ENCODE measurements at regions not wholly inside any gene's neighbourhood (a gene's known extent, or its start where the extent isn't known, plus 50 kb on each side); places are given as distances from the start of the nearest gene placed in this dataset.

- DNase-seq = no peak
- peaks cover 0 to 14% (median 0%) of the 10 kb centered on the region in 7 donors for H3K27me3 ChIP-seq (replicated peaks in 1 of 7)
- H3K9me3 ChIP-seq = peaks cover 0 to 9% (median 2%) of the 10 kb centered on the region in 8 donors
- 96 to 98% (median 98%) methylated on average over 28 of the region's 28 CpGs for whole genome bisulfite sequencing, 5 donors
- H3K36me3 ChIP-seq = no peaks in the 10 kb centered on the region
- no peaks in the 10 kb centered on the region for H3K4me1 ChIP-seq
- H3K4me3 ChIP-seq = no peak overlapping the region
- H3K27ac ChIP-seq = no peak overlapping the region
- intact Hi-C loops (cut with DNase I; ENCODE audit: low total_unique reads) = no loop called here
- no peak for TF ChIP-seq POLR2A (IDR thresholded peaks at IDR 0.05)
- no peak for TF ChIP-seq POLR2AphosphoS5 (IDR thresholded peaks at IDR 0.05)
- no peak for TF ChIP-seq CTCF (IDR thresholded peaks at IDR 0.05 in 8 of 11, conservative IDR thresholded peaks at IDR 0.05 in 3 of 11)
These were observed 343.5 kb upstream of the RGMA start for GRCh38 chr15:93432474-93432873.

GRCh38 chr15:93428807-93429351, 339.9 kb upstream of the RGMA start:
- Histone ChIP-seq H3K4me3 (no peak overlapping the region), H3K36me3 (no peaks in the 10 kb centered on the region), H3K27ac (no peak overlapping the region), H3K27me3 (replicated peaks in 1 of 7) (peaks cover 0 to 5% (median 0%) of the 10 kb centered on the region in 7 donors), H3K4me1 (no peaks in the 10 kb centered on the region), H3K9me3 (peaks cover 0 to 9% (median 2%) of the 10 kb centered on the region in 8 donors)
- no peak for TF ChIP-seq CTCF (IDR thresholded peaks at IDR 0.05 in 8 of 11, conservative IDR thresholded peaks at IDR 0.05 in 3 of 11)
- TF ChIP-seq POLR2AphosphoS5 (IDR thresholded peaks at IDR 0.05) = no peak
- TF ChIP-seq POLR2A (IDR thresholded peaks at IDR 0.05) = no peak
- WGBS, 5 donors = 54 to 73% (median 60%) methylated on average over 2 of the region's 2 CpGs
- intact Hi-C loops (cut with DNase I; ENCODE audit: low total_unique reads) = no loop called here
- DNase-seq = no peak

- H3K27ac ChIP-seq = no peak overlapping the region
- H3K4me1 ChIP-seq = no peaks in the 10 kb centered on the region
- H3K36me3 ChIP-seq = no peaks in the 10 kb centered on the region
- no peak overlapping the region for H3K4me3 ChIP-seq
- no peak for TF ChIP-seq POLR2A (IDR thresholded peaks at IDR 0.05)
- intact Hi-C loops (cut with DNase I; ENCODE audit: low total_unique reads) = no loop called here
- DNase-seq = no peak
- H3K27me3 ChIP-seq (replicated peaks in 1 of 7) = peaks cover 0 to 5% (median 0%) of the 10 kb centered on the region in 7 donors
- WGBS, 5 donors = 30 to 53% (median 38%) methylated on average over 3 of the region's 3 CpGs
- H3K9me3 ChIP-seq = peaks cover 0 to 9% (median 2%) of the 10 kb centered on the region in 8 donors
These were observed 339.1 kb upstream of the RGMA start for GRCh38 chr15:93428150-93428549.

GRCh38 chr15:93424131-93424530, 335.1 kb upstream of the RGMA start:
- WGBS, 5 donors = 61 to 93% (median 84%) methylated on average over 4 to 9 of the region's 9 CpGs
- DNase-seq = no peak
- intact Hi-C loops (cut with DNase I; ENCODE audit: low total_unique reads) = no loop called here

GRCh38 chr15:93422476-93422875, 333.5 kb upstream of the RGMA start:
- intact Hi-C loops (cut with DNase I; ENCODE audit: low total_unique reads) = no loop called here
- no peak overlapping the region for H3K27ac ChIP-seq
- 85 to 93% (median 92%) methylated on average over 5 of the region's 5 CpGs for WGBS, 5 donors

More at GRCh38 chr15:93424131-93424530, 335.1 kb upstream of the RGMA start:
- no peaks in the 10 kb centered on the region for H3K36me3 ChIP-seq
- H3K27ac ChIP-seq = no peak overlapping the region
- H3K9me3 ChIP-seq = no peaks in the 10 kb centered on the region
- no peaks in the 10 kb centered on the region for H3K4me1 ChIP-seq
- peaks cover 0 to 5% (median 0%) of the 10 kb centered on the region in 7 donors for H3K27me3 ChIP-seq (replicated peaks in 1 of 7)
- H3K4me3 ChIP-seq = no peak overlapping the region
- no peak for TF ChIP-seq POLR2A (IDR thresholded peaks at IDR 0.05)

More at GRCh38 chr15:93422476-93422875, 333.5 kb upstream of the RGMA start:
- Histone ChIP-seq H3K9me3 (no peaks in the 10 kb centered on the region), H3K4me1 (no peaks in the 10 kb centered on the region), H3K4me3 (no peak overlapping the region), H3K27me3 (replicated peaks in 1 of 7) (peaks cover 0 to 5% (median 0%) of the 10 kb centered on the region in 7 donors), H3K36me3 (no peaks in the 10 kb centered on the region)
- DNase-seq = no peak
- no peak for TF ChIP-seq POLR2AphosphoS5 (IDR thresholded peaks at IDR 0.05)
- TF ChIP-seq POLR2A (IDR thresholded peaks at IDR 0.05) = no peak
- no peak for TF ChIP-seq CTCF (IDR thresholded peaks at IDR 0.05 in 8 of 11, conservative IDR thresholded peaks at IDR 0.05 in 3 of 11)

Data from spleen (tissue), 11 donors.